GM19239 (cell line): ENCODE measurements at regions not wholly inside any gene's neighbourhood (a gene's known extent, or its start where the extent isn't known, plus 50 kb on each side); places are given as distances from the start of the nearest gene placed in this dataset.

Experiments used
- DNase-seq: peaks from one replicate; pipeline ENCODE4 v3.0.0; 2011; ENCODE audit warnings: low spot score; ENCODE audit not compliant: insufficient read length
- FAIRE-seq: peaks from 2 replicates; lab custom pipeline; 2011; peaks lifted over from hg19 to GRCh38; lab: Jason Lieb, UNC

DNA sequence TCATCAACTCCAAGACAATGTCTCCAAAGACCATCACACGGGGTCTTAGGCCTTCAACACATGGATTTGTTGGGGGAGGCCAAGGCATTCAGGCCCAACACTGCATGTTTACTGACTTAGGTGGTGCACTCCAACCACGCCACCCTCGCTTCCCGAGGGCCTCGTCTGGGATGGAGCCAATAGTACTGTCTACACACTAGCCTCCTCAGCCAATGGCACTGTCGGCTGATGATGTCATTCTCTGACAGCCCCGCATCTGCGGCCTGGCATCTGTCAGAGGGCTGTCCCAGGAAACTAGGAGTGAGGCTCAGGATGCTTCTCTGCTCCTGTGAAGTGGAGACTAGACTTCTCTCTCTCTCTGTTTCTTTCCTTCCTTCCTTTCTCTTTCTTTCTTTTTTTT, 96.6 kb downstream of the TEX26 start:
- FAIRE-seq = no peak
- no peak for DNase-seq

DNA sequence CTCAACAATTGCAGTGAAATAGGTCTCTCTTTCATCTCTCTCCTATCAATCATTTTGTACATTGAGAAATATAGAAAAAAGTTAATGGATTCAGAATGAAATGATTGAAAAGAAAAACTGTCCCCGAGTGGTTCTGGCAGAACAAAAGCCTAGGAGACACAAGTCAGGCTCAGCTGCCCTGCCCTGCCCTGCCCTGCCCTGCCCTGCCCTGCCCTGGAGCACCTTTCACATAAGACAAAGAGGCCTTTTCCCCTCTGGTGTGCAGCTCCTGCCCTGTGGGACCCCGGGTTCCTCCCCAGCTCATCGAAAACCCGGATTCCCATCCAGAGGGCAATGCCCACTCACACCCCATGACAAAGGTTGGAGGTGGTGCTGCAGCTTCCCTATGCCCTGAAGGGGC, 94.7 kb downstream of the TEX26 start:
- FAIRE-seq = no peak
- DNase-seq = no peak
